ENCODE measurements at regions not wholly inside any gene's neighbourhood (a gene's known extent, or its start where the extent isn't known, plus 50 kb on each side); places are given as distances from the start of the nearest gene placed in this dataset.

DNA sequence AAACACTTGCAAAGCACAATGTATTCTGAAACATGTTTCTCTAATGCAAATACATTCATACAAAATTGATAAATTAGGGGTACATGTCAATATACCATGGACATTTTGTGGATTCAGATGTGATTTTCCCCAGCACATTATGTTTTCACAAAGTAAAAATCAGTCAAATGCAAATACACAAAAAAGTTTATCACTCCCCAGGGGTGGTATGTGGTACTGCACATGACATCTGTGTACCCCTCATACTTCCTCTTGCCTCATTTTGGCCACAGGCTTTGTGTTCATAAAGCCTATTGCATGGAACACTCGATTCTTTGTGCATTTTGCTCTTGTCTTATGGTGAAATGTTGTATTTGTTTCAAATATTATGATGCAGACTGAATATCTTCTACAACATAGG, 116.8 kb upstream of the PDE4D start:
- no peaks in the 10 kb centered on the region for H4K20me1 ChIP-seq (ENCODE audit: control insufficient read depth, extremely low read depth, insufficient read depth, low read length)
- no peak overlapping the region for H2AFZ ChIP-seq (ENCODE audit: low read length)
- no peaks in the 10 kb centered on the region for H3K27me3 ChIP-seq (ENCODE audit: control insufficient read depth, insufficient read depth, low read length)
- H3K9me3 ChIP-seq (ENCODE audit: control insufficient read depth, insufficient read depth, low read depth, low read length) = no peaks in the 10 kb centered on the region
- no peak for DNase-seq (ENCODE audit: low read depth in 2 of 2)
- H3K27ac ChIP-seq (ENCODE audit: insufficient read depth, low read length) = no peak overlapping the region
- no peak overlapping the region for H3K4me3 ChIP-seq (replicated peaks in 1 of 4; ENCODE audit: control extremely low read depth in 1 of 4, insufficient read depth in 1 of 4, low read depth in 3 of 4, low read length in 4 of 4)
- H3K4me2 ChIP-seq (ENCODE audit: extremely low read depth, insufficient read depth, low read length) = no peak overlapping the region
- H3K36me3 ChIP-seq (ENCODE audit: control insufficient read depth, insufficient read depth, low read length) = no peaks in the 10 kb centered on the region
- no peak overlapping the region for H3K9ac ChIP-seq (ENCODE audit: insufficient read depth, low read length)
- H3K79me2 ChIP-seq (ENCODE audit: control insufficient read depth, insufficient read depth, low read length) = no peaks in the 10 kb centered on the region
- no peak for TF ChIP-seq EZH2 (IDR thresholded peaks at IDR 0.05; ENCODE audit: low read length, missing control alignments)
- no peak for TF ChIP-seq CTCF (conservative IDR thresholded peaks at IDR 0.05 in 1 of 2, IDR thresholded peaks at IDR 0.05 in 1 of 2; ENCODE audit: low read depth in 1 of 2, low read length in 2 of 2)
- H3K4me1 ChIP-seq (ENCODE audit: control insufficient read depth, extremely low read depth, insufficient read depth, low read length) = no peaks in the 10 kb centered on the region

GRCh38 chr5:60007729-60008128, 114.2 kb upstream of the PDE4D start:
- no peaks in the 10 kb centered on the region for H3K36me3 ChIP-seq (ENCODE audit: control insufficient read depth, insufficient read depth, low read length)
- no peaks in the 10 kb centered on the region for H4K20me1 ChIP-seq (ENCODE audit: control insufficient read depth, extremely low read depth, insufficient read depth, low read length)
- no peak overlapping the region for H2AFZ ChIP-seq (ENCODE audit: low read length)
- no peak overlapping the region for H3K27ac ChIP-seq (ENCODE audit: insufficient read depth, low read length)
- no peak overlapping the region for H3K4me2 ChIP-seq (ENCODE audit: extremely low read depth, insufficient read depth, low read length)
- DNase-seq (ENCODE audit: low read depth in 2 of 2) = no peak
- no peaks in the 10 kb centered on the region for H3K9me3 ChIP-seq (ENCODE audit: control insufficient read depth, insufficient read depth, low read depth, low read length)
- H3K79me2 ChIP-seq (ENCODE audit: control insufficient read depth, insufficient read depth, low read length) = no peaks in the 10 kb centered on the region
- H3K9ac ChIP-seq (ENCODE audit: insufficient read depth, low read length) = no peak overlapping the region
- no peaks in the 10 kb centered on the region for H3K4me1 ChIP-seq (ENCODE audit: control insufficient read depth, extremely low read depth, insufficient read depth, low read length)
- TF ChIP-seq CTCF (conservative IDR thresholded peaks at IDR 0.05 in 1 of 2, IDR thresholded peaks at IDR 0.05 in 1 of 2; ENCODE audit: low read depth in 1 of 2, low read length in 2 of 2) (no peak), EZH2 (IDR thresholded peaks at IDR 0.05; ENCODE audit: low read length, missing control alignments) (no peak)
- no peaks in the 10 kb centered on the region for H3K27me3 ChIP-seq (ENCODE audit: control insufficient read depth, insufficient read depth, low read length)
- H3K4me3 ChIP-seq (replicated peaks in 1 of 4; ENCODE audit: control extremely low read depth in 1 of 4, insufficient read depth in 1 of 4, low read depth in 3 of 4, low read length in 4 of 4) = no peak overlapping the region

DNA sequence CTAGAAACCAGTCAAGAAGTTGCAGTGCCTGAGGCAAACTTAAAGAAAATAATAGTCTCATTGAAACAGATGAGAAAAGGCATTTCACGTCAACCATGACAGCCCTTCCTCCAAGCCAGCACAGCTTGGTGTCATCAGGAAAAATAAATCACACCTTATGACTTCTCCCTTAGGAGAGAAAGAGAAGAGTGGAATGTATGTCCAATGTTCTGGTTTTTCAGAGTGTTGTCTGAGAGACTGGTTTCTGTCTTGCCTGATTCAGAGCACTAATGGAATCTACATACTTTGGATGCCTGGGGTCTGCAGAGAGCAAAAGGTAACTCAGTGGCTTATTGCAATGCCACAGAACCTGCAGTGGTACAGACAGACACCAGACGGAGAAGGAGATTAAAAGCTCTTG, 105.5 kb upstream of the PDE4D start:
- peak in 1 of 2 donors; percentile 91 for DNase-seq (ENCODE audit: low read depth in 2 of 2)
- no peak for TF ChIP-seq EZH2 (IDR thresholded peaks at IDR 0.05; ENCODE audit: low read length, missing control alignments)
- no peak for TF ChIP-seq CTCF (conservative IDR thresholded peaks at IDR 0.05 in 1 of 2, IDR thresholded peaks at IDR 0.05 in 1 of 2; ENCODE audit: low read depth in 1 of 2, low read length in 2 of 2)
- H3K4me3 ChIP-seq (replicated peaks in 1 of 4; ENCODE audit: control extremely low read depth in 1 of 4, insufficient read depth in 1 of 4, low read depth in 3 of 4, low read length in 4 of 4) = no peak overlapping the region
- no peaks in the 10 kb centered on the region for H3K4me1 ChIP-seq (ENCODE audit: control insufficient read depth, extremely low read depth, insufficient read depth, low read length)
- H3K36me3 ChIP-seq (ENCODE audit: control insufficient read depth, insufficient read depth, low read length) = no peaks in the 10 kb centered on the region
- no peak overlapping the region for H3K27ac ChIP-seq (ENCODE audit: insufficient read depth, low read length)
- H3K9ac ChIP-seq (ENCODE audit: insufficient read depth, low read length) = no peak overlapping the region
- no peaks in the 10 kb centered on the region for H3K9me3 ChIP-seq (ENCODE audit: control insufficient read depth, insufficient read depth, low read depth, low read length)
- no peaks in the 10 kb centered on the region for H3K27me3 ChIP-seq (ENCODE audit: control insufficient read depth, insufficient read depth, low read length)
- no peaks in the 10 kb centered on the region for H4K20me1 ChIP-seq (ENCODE audit: control insufficient read depth, extremely low read depth, insufficient read depth, low read length)
- H2AFZ ChIP-seq (ENCODE audit: low read length) = no peak overlapping the region
- no peak overlapping the region for H3K4me2 ChIP-seq (ENCODE audit: extremely low read depth, insufficient read depth, low read length)
- H3K79me2 ChIP-seq (ENCODE audit: control insufficient read depth, insufficient read depth, low read length) = no peaks in the 10 kb centered on the region
